Fibroblast of lung (primary cell): ENCODE measurements at regions not wholly inside any gene's neighbourhood (a gene's known extent, or its start where the extent isn't known, plus 50 kb on each side); places are given as distances from the start of the nearest gene placed in this dataset.

Experiments
- EZH2 ChIP-seq: IDR thresholded peaks from 2 replicates; pipeline ENCODE4 v1.5.1; 2012; ENCODE audit warnings: low read length, control low read depth, mild to moderate bottlenecking; ENCODE audit errors: missing control alignments
- TF ChIP-seq, protein P1 (sequence below), 2 donors: IDR thresholded peaks in 1 of 2; conservative IDR thresholded peaks in 1 of 2; 1 replicate in 1 of 2; 2 replicates in 1 of 2; pipeline ENCODE4 v1.5.1; 2011 to 2012; ENCODE audit warnings: low read length in 2 of 2, control low read depth in 1 of 2, inconsistent platforms in 1 of 2, low read depth in 1 of 2, mild to moderate bottlenecking in 1 of 2

DNA sequence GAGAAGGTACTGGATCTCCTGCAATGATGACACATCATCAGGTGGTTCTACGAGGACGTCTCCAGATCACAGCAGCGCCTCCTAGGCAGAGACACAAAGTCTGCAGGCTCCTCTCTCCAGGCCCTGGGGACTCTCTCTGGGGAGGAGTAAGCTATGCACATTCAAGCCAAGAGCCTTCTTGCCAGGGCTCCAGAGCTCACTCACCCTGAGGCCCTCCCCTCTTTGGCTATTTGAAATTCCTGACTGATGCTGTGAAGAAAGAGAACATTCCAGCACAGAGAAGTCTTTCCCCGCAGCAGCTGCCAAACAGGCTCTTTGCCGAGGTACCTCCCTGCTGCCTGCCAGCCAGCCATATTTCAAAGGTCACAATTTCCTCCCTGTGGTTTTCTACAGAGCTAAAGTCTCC is 204.9 kb downstream of the CSNK2A3 start:
- TF ChIP-seq, protein P1, sequence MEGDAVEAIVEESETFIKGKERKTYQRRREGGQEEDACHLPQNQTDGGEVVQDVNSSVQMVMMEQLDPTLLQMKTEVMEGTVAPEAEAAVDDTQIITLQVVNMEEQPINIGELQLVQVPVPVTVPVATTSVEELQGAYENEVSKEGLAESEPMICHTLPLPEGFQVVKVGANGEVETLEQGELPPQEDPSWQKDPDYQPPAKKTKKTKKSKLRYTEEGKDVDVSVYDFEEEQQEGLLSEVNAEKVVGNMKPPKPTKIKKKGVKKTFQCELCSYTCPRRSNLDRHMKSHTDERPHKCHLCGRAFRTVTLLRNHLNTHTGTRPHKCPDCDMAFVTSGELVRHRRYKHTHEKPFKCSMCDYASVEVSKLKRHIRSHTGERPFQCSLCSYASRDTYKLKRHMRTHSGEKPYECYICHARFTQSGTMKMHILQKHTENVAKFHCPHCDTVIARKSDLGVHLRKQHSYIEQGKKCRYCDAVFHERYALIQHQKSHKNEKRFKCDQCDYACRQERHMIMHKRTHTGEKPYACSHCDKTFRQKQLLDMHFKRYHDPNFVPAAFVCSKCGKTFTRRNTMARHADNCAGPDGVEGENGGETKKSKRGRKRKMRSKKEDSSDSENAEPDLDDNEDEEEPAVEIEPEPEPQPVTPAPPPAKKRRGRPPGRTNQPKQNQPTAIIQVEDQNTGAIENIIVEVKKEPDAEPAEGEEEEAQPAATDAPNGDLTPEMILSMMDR (conservative IDR thresholded peaks at IDR 0.05 in 1 of 2, IDR thresholded peaks at IDR 0.05 in 1 of 2; ENCODE audit: low read depth in 1 of 2, low read length in 2 of 2): peak; percentile 18 to 39
- no peak for TF ChIP-seq EZH2
